Erythroblast (primary cell): ENCODE measurements at regions not wholly inside any gene's neighbourhood (a gene's known extent, or its start where the extent isn't known, plus 50 kb on each side); places are given as distances from the start of the nearest gene placed in this dataset.

ENCODE experiments used
- GATA1 ChIP-seq: IDR thresholded peaks from 2 replicates; pipeline ENCODE4 v1.6.1; 2011; ENCODE audit warnings: low read depth, mild to moderate bottlenecking, control low read depth, low read length, moderate library complexity
- POLR2A ChIP-seq: IDR thresholded peaks from 2 replicates; pipeline ENCODE4 v1.6.1; 2011; ENCODE audit warnings: mild to moderate bottlenecking, low read length

GRCh38 chr7:34497153-34497777, 160.8 kb upstream of the NPSR1 start:
- TF ChIP-seq POLR2A (no peak), GATA1 (no peak)
